CD14-positive monocyte (primary cell): ENCODE measurements at regions not wholly inside any gene's neighbourhood (a gene's known extent, or its start where the extent isn't known, plus 50 kb on each side); places are given as distances from the start of the nearest gene placed in this dataset.

Source experiments
- DNase-seq, 3 donors: peaks; one replicate each; pipeline ENCODE4 v3.0.0-alpha.2; 2011 to 2022
- H2AFZ ChIP-seq: 2 replicates; pipeline ENCODE4 v1.6.0; 2012; ENCODE audit warnings: mild to moderate bottlenecking, low read depth, low read length, inconsistent platforms; ENCODE audit not compliant: insufficient read depth, poor library complexity, severe bottlenecking
- H3K27ac ChIP-seq, 2 donors: 1 replicate in 1 of 2; 2 replicates in 1 of 2; pipeline ENCODE4 v1.5.1; 2012 to 2013; ENCODE audit warnings: low read length in 2 of 2, control low read depth in 1 of 2, inconsistent platforms in 1 of 2, low read depth in 1 of 2, mild to moderate bottlenecking in 1 of 2
- H3K27me3 ChIP-seq, 2 donors: one replicate each; pipeline versions ENCODE4 v1.6.0 to v1.6.1; 2011 to 2013; ENCODE audit warnings: low read length in 2 of 2; ENCODE audit not compliant: control insufficient read depth in 2 of 2, insufficient read depth in 2 of 2
- H3K36me3 ChIP-seq, 2 donors: replicated peaks in 1 of 2; 1 replicate in 1 of 2; 2 replicates in 1 of 2; pipeline versions ENCODE4 v1.5.1 to v1.6.1; 2012 to 2013; ENCODE audit warnings: low read length in 2 of 2, control low read depth in 1 of 2, inconsistent platforms in 1 of 2, mild to moderate bottlenecking in 1 of 2; ENCODE audit not compliant: insufficient read depth in 2 of 2, control insufficient read depth in 1 of 2
- H3K4me1 ChIP-seq, 2 donors: 1 replicate in 1 of 2; 2 replicates in 1 of 2; pipeline versions ENCODE4 v1.5.1 to v1.6.1; 2012 to 2013; ENCODE audit warnings: low read length in 2 of 2, control low read depth in 1 of 2, inconsistent platforms in 1 of 2, mild to moderate bottlenecking in 1 of 2, moderate library complexity in 1 of 2; ENCODE audit not compliant: insufficient read depth in 2 of 2, control insufficient read depth in 1 of 2
- H3K4me2 ChIP-seq: replicated peaks from 2 replicates; pipeline ENCODE3; 2012; ENCODE audit warnings: low read length, moderate library complexity, mild to moderate bottlenecking; ENCODE audit not compliant: poor library complexity, severe bottlenecking; ENCODE audit errors: extremely low read depth
- H3K4me3 ChIP-seq, 3 experiments: fragments of 200-600 bp in 1 of 3; sonication (generic) in 1 of 3; replicated peaks in 1 of 3; 1 replicate in 2 of 3; 2 replicates in 1 of 3; pipeline ENCODE4 v1.5.1; 2011 to 2013; ENCODE audit warnings: low read length in 3 of 3, mild to moderate bottlenecking in 3 of 3, control low read depth in 2 of 3, low read depth in 2 of 3, inconsistent platforms in 1 of 3, moderate library complexity in 1 of 3
- H3K79me2 ChIP-seq: 2 replicates; pipeline ENCODE4 v1.6.0; 2012; ENCODE audit warnings: mild to moderate bottlenecking, control low read depth, inconsistent platforms, low read length, moderate library complexity; ENCODE audit not compliant: insufficient read depth
- H3K9ac ChIP-seq: 2 replicates; pipeline ENCODE4 v1.6.0; 2017; ENCODE audit warnings: low read length, mild to moderate bottlenecking; ENCODE audit not compliant: insufficient read depth, poor library complexity, severe bottlenecking
- H3K9me3 ChIP-seq, 2 donors: replicated peaks in 1 of 2; 1 replicate in 1 of 2; 2 replicates in 1 of 2; pipeline versions ENCODE4 v1.5.1 to v1.6.1; 2012 to 2013; ENCODE audit warnings: low read length in 2 of 2, control low read depth in 1 of 2; ENCODE audit not compliant: control insufficient read depth in 1 of 2, insufficient read depth in 1 of 2
- H4K20me1 ChIP-seq: 2 replicates; pipeline ENCODE4 v1.6.0; 2012; ENCODE audit warnings: mild to moderate bottlenecking, low read length, control low read depth, moderate library complexity; ENCODE audit not compliant: insufficient read depth
- H3K27ac Mint-ChIP-seq, 7 donors: one replicate each; pipeline ENCODE4 v1.8.0; 2020; ENCODE audit warnings: mild to moderate bottlenecking in 7 of 7, mixed read lengths in 7 of 7, moderate library complexity in 6 of 7, inconsistent platforms in 2 of 7
- H3K27me3 Mint-ChIP-seq, 3 donors: one replicate each; pipeline ENCODE4 v1.8.0; 2021 to 2022; ENCODE audit warnings: low read depth in 3 of 3, mild to moderate bottlenecking in 3 of 3, mixed read lengths in 3 of 3, moderate library complexity in 3 of 3, inconsistent platforms in 1 of 3
- H3K36me3 Mint-ChIP-seq, 2 donors: one replicate each; pipeline ENCODE4 v1.8.0; 2020; ENCODE audit warnings: mixed read lengths in 2 of 2, inconsistent platforms in 1 of 2, mild to moderate bottlenecking in 1 of 2
- H3K4me1 Mint-ChIP-seq: one replicate; pipeline ENCODE4 v1.8.0; 2020; ENCODE audit warnings: mild to moderate bottlenecking, mixed read lengths
- H3K4me3 Mint-ChIP-seq, 2 donors: one replicate each; pipeline ENCODE4 v1.8.0; 2020; ENCODE audit warnings: mild to moderate bottlenecking in 2 of 2, mixed read lengths in 2 of 2, moderate library complexity in 1 of 2
- H3K9me3 Mint-ChIP-seq, 7 donors: one replicate each; pipeline ENCODE4 v1.8.0; 2020 to 2022; ENCODE audit warnings: mixed read lengths in 7 of 7, mild to moderate bottlenecking in 6 of 7, moderate library complexity in 6 of 7, inconsistent platforms in 2 of 7
- WGBS: methylation state at CpG from one replicate; pipeline ENCODE4 v1.1.5; 2013; ENCODE audit warnings: missing lambda C conversion rate; ENCODE audit not compliant: insufficient coverage; 5-methylcytosine and 5-hydroxymethylcytosine counted together
- intact Hi-C, 2 donors: fragments of 100-400 bp; cut with micrococcal nuclease; formaldehyde crosslinking; loops; one replicate each; pipeline versions ENCODE4 v1.15.0 to v1.15.1; 2023
- TF ChIP-seq, protein P1 (sequence below): fragments of 200-600 bp; IDR thresholded peaks from one replicate; pipeline ENCODE4 v1.8.0; 2022; ENCODE audit warnings: antibody characterized with exemption, mild to moderate bottlenecking

DNA sequence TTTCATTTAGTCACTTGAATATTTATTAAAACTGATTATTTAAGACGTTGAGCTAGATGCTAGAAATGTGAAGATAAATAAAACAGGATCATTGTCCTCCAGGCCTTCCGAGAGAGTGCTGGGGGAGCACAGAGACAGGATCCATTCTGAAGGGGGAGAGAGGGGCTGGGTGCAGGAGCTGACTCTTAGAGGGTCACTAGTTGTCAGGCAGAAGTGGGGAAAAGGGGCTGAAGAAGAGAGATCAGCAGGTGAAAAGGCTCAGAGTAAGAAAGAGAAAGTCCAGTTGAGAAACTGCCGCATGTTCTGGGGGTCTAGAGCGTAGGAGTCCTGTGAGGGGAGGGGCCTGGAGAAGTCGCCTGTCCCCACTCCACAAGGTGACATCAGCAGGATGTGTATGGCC is 206.2 kb upstream of the SNX19 start:
- no peaks in the 10 kb centered on the region for H3K27me3 ChIP-seq
- intact Hi-C loops, result no loop called here
- Mint-ChIP-seq H3K4me3 (no peak overlapping the region), H3K9me3 (peaks cover 0 to 6% (median 4%) of the 10 kb centered on the region in 7 donors), H3K27ac (no peak overlapping the region), H3K36me3 (no peaks in the 10 kb centered on the region), H3K27me3 (peaks cover 2 to 4% (median 4%) of the 10 kb centered on the region in 3 donors), H3K4me1 (no peaks in the 10 kb centered on the region)
- TF ChIP-seq, protein P1, sequence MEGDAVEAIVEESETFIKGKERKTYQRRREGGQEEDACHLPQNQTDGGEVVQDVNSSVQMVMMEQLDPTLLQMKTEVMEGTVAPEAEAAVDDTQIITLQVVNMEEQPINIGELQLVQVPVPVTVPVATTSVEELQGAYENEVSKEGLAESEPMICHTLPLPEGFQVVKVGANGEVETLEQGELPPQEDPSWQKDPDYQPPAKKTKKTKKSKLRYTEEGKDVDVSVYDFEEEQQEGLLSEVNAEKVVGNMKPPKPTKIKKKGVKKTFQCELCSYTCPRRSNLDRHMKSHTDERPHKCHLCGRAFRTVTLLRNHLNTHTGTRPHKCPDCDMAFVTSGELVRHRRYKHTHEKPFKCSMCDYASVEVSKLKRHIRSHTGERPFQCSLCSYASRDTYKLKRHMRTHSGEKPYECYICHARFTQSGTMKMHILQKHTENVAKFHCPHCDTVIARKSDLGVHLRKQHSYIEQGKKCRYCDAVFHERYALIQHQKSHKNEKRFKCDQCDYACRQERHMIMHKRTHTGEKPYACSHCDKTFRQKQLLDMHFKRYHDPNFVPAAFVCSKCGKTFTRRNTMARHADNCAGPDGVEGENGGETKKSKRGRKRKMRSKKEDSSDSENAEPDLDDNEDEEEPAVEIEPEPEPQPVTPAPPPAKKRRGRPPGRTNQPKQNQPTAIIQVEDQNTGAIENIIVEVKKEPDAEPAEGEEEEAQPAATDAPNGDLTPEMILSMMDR, result no peak
- peaks cover 0 to under 1% of the 10 kb centered on the region in 2 donors for H3K9me3 ChIP-seq
- H3K36me3 ChIP-seq, result no peaks in the 10 kb centered on the region
- H2AFZ ChIP-seq, result no peak overlapping the region
- H3K4me2 ChIP-seq, result no peak overlapping the region
- no peak overlapping the region for H3K4me3 ChIP-seq
- no peaks in the 10 kb centered on the region for H4K20me1 ChIP-seq
- H3K9ac ChIP-seq, result no peak overlapping the region
- H3K4me1 ChIP-seq, result no peaks in the 10 kb centered on the region
- 76% methylated on average over 2 of the region's 5 CpGs for WGBS
- H3K79me2 ChIP-seq, result no peaks in the 10 kb centered on the region
- H3K27ac ChIP-seq, result no peak overlapping the region
- DNase-seq, result no peak

DNA sequence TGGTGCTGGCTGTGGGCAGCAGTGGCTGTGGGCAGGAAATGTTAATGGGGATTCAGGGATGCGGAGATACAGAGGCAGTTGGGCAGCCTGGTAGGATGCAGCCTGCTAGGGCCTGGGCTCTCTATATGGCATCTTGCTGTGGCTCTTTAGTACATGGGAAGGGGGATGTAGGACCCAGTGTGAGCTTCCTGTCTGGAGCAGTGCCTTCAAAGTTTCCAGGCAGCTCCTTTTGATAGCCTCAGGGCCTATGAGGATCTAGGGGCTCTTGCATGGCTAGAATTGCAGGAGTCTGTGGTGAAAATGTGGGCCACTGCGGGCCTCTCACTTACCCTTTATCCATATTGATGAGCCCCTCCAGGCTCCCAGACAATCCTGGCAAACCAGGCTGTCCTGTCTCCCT is 213.2 kb upstream of the SNX19 start:
- no peaks in the 10 kb centered on the region for H3K27me3 ChIP-seq
- Mint-ChIP-seq H3K27ac (no peak overlapping the region), H3K27me3 (peaks cover 0 to 2% (median 1%) of the 10 kb centered on the region in 3 donors), H3K36me3 (no peaks in the 10 kb centered on the region), H3K4me1 (no peaks in the 10 kb centered on the region), H3K9me3 (peaks cover 7 to 17% (median 13%) of the 10 kb centered on the region in 7 donors), H3K4me3 (no peak overlapping the region)
- H3K4me1 ChIP-seq, result no peaks in the 10 kb centered on the region
- TF ChIP-seq, protein P1, result no peak
- no peaks in the 10 kb centered on the region for H3K79me2 ChIP-seq
- peaks cover 14 to 34% of the 10 kb centered on the region in 2 donors for H3K9me3 ChIP-seq
- no peaks in the 10 kb centered on the region for H3K36me3 ChIP-seq
- H2AFZ ChIP-seq, result no peak overlapping the region
- no peak overlapping the region for H3K4me2 ChIP-seq
- H4K20me1 ChIP-seq, result no peaks in the 10 kb centered on the region
- DNase-seq, result no peak
- no peak overlapping the region for H3K4me3 ChIP-seq
- no peak overlapping the region for H3K27ac ChIP-seq
- H3K9ac ChIP-seq, result no peak overlapping the region
- intact Hi-C loops, result no loop called here
- WGBS, result 93% methylated on average over 1 of the region's 2 CpGs
